HL-60 (cell line): ENCODE measurements at regions not wholly inside any gene's neighbourhood (a gene's known extent, or its start where the extent isn't known, plus 50 kb on each side); places are given as distances from the start of the nearest gene placed in this dataset.

Experiments used
- POLR2AphosphoS5 ChIP-seq: IDR thresholded peaks from 2 replicates; pipeline ENCODE4 v1.6.1; 2012; ENCODE audit warnings: low read depth
- TF ChIP-seq, protein P1 (sequence below): IDR thresholded peaks from one replicate; pipeline ENCODE4 v1.5.1; 2011; ENCODE audit warnings: low read length, control low read depth, inconsistent platforms; ENCODE audit not compliant: insufficient read depth

DNA sequence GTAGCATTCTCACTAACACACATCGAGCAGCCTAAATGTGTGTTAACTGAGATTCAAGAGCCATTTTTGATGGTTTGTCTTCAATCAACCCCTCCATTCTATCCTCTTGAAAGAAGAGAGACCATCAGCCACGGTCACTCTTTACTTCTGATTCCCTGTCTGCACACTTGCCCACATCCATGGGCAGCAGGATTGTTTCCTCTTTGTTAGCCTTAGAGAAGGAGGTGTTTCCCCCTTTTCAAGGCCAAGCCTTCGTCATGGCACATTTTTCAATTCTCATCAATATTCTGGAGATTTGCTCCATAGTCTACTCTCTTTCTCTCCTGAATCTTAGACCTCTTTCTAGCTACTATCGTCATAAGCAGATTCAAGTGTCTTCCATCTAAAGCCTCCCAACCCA lies 522.4 kb upstream of the NAALADL2 start:
- no peak for TF ChIP-seq POLR2AphosphoS5
- TF ChIP-seq, protein P1, sequence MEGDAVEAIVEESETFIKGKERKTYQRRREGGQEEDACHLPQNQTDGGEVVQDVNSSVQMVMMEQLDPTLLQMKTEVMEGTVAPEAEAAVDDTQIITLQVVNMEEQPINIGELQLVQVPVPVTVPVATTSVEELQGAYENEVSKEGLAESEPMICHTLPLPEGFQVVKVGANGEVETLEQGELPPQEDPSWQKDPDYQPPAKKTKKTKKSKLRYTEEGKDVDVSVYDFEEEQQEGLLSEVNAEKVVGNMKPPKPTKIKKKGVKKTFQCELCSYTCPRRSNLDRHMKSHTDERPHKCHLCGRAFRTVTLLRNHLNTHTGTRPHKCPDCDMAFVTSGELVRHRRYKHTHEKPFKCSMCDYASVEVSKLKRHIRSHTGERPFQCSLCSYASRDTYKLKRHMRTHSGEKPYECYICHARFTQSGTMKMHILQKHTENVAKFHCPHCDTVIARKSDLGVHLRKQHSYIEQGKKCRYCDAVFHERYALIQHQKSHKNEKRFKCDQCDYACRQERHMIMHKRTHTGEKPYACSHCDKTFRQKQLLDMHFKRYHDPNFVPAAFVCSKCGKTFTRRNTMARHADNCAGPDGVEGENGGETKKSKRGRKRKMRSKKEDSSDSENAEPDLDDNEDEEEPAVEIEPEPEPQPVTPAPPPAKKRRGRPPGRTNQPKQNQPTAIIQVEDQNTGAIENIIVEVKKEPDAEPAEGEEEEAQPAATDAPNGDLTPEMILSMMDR: no peak
